GM12878 (cell line): ENCODE measurements at regions not wholly inside any gene's neighbourhood (a gene's known extent, or its start where the extent isn't known, plus 50 kb on each side); places are given as distances from the start of the nearest gene placed in this dataset.

Experiments
- ATAC-seq: fragments of 200-7000 bp; cut with Tn5 transposase; 3 replicates; pipeline ENCODE4 v1.9.1; 2020; ENCODE audit warnings: mild to moderate bottlenecking, moderate library complexity
- BruUV-seq: library from RNA; stranded (reverse); fragments of 400-500 nt; replicated peaks from 2 replicates; lab custom pipeline; 2021; lab: Mats Ljungman, UMichigan
- CTCF ChIA-PET: fragments of 300-600 bp; sonication (Branson Sonifier 250); formaldehyde crosslinking; extraction: SDS; loops from one replicate; lab custom pipeline; 2021; ENCODE audit warnings: inconsistent platforms; lab: Yijun Ruan, JAX
- POLR2A ChIA-PET: fragments of 350-600 bp; formaldehyde crosslinking; extraction: SDS; loops from one replicate; lab custom pipeline; 2021; ENCODE audit warnings: inconsistent platforms; lab: Charles Lee
- RAD21 ChIA-PET: fragments of 300-600 bp; sonication (Branson Sonifier 250); formaldehyde crosslinking; loops from one replicate; lab custom pipeline; 2023; ENCODE audit warnings: antibody characterized with exemption; ENCODE audit not compliant: unreplicated experiment; lab: Charles Lee
- SMC1A ChIA-PET: fragments of 300-600 bp; sonication (Branson Sonifier 250); formaldehyde crosslinking; loops from one replicate; lab custom pipeline; 2023; ENCODE audit not compliant: unreplicated experiment, uncharacterized antibody; lab: Charles Lee
- DNase-seq: peaks from one replicate; pipeline ENCODE4 v3.0.0-alpha.2; 2011; ENCODE audit warnings: low read depth, low spot score
- FAIRE-seq: peaks from 3 replicates; lab custom pipeline; 2011; peaks lifted over from hg19 to GRCh38; lab: Jason Lieb, UNC
- H2AFZ ChIP-seq: 2 replicates; pipeline ENCODE4 v1.6.0; 2011; ENCODE audit warnings: low read depth, low read length, control low read depth; ENCODE audit not compliant: control insufficient read depth
- H3K27ac ChIP-seq: 2 replicates; pipeline ENCODE4 v1.5.1; 2011; ENCODE audit warnings: control low read depth; ENCODE audit not compliant: control insufficient read depth, insufficient read depth
- H3K27me3 ChIP-seq, 2 experiments: replicated peaks in 1 of 2; 2 replicates each; pipeline versions ENCODE4 v1.6.0 to v1.6.1; 2011; ENCODE audit warnings: low read length in 1 of 2; ENCODE audit not compliant: control insufficient read depth in 2 of 2, insufficient read depth in 2 of 2
- H3K36me3 ChIP-seq, 2 experiments: 2 replicates each; pipeline ENCODE4 v1.5.1; 2011; ENCODE audit warnings: low read length in 1 of 2; ENCODE audit not compliant: control insufficient read depth in 2 of 2, insufficient read depth in 2 of 2
- H3K4me1 ChIP-seq: 2 replicates; pipeline ENCODE4 v1.6.1; 2011; ENCODE audit warnings: mild to moderate bottlenecking, low read length, moderate library complexity, mixed read lengths; ENCODE audit not compliant: control insufficient read depth, insufficient read depth
- H3K4me2 ChIP-seq: 2 replicates; pipeline ENCODE4 v1.6.0; 2011; ENCODE audit warnings: control low read depth; ENCODE audit not compliant: control insufficient read depth, insufficient read depth
- H3K4me3 ChIP-seq: fragments of 200-600 bp; sonication (generic); 2 replicates; pipeline ENCODE4 v1.5.1; 2016
- H3K79me2 ChIP-seq: 2 replicates; pipeline ENCODE4 v1.6.0; 2011; ENCODE audit warnings: low read length; ENCODE audit not compliant: control insufficient read depth, insufficient read depth
- H3K9ac ChIP-seq: 2 replicates; pipeline ENCODE4 v1.8.0; 2011; ENCODE audit warnings: low read length, control low read depth, mixed read lengths; ENCODE audit not compliant: control insufficient read depth, insufficient read depth
- H3K9me3 ChIP-seq: replicated peaks from 3 replicates; pipeline ENCODE4 v1.5.1; 2011; ENCODE audit warnings: mild to moderate bottlenecking, low read length; ENCODE audit not compliant: control insufficient read depth, insufficient read depth
- H4K20me1 ChIP-seq: 2 replicates; pipeline ENCODE4 v1.6.0; 2011; ENCODE audit not compliant: control insufficient read depth, insufficient read depth
- BCL11A ChIP-seq: IDR thresholded peaks from 2 replicates; pipeline ENCODE4 v1.6.1; 2011; ENCODE audit warnings: low read depth, low read length
- CEBPB ChIP-seq, 2 experiments: fragments of 150-350 bp in 1 of 2; IDR thresholded peaks; 2 replicates each; pipeline ENCODE4 v1.6.1; 2012 to 2014; ENCODE audit warnings: low read depth in 2 of 2, low read length in 2 of 2, borderline replicate concordance in 1 of 2, inconsistent platforms in 1 of 2
- CHD1 ChIP-seq: IDR thresholded peaks from 2 replicates; pipeline ENCODE4 v1.6.1; 2012; ENCODE audit warnings: low read depth, low read length, improper control_type of control experiment
- CREB1 ChIP-seq: IDR thresholded peaks from 2 replicates; pipeline ENCODE4 v1.6.1; 2012; ENCODE audit warnings: low read depth, mild to moderate bottlenecking, inconsistent platforms
- KAT2A ChIP-seq: conservative IDR thresholded peaks from 2 replicates; pipeline ENCODE4 v1.6.1; 2011; ENCODE audit warnings: low read depth, low read length; ENCODE audit not compliant: control insufficient read depth
- MYB ChIP-seq: fragments of 150-350 bp; IDR thresholded peaks from 2 replicates; pipeline ENCODE4 v1.6.1; 2014; ENCODE audit warnings: mild to moderate bottlenecking, low read depth, low read length, borderline replicate concordance
- POLR2A ChIP-seq: IDR thresholded peaks from 2 replicates; pipeline ENCODE4 v1.6.1; 2011; ENCODE audit warnings: low read depth, mild to moderate bottlenecking, low read length
- RB1 ChIP-seq: fragments of 450-650 bp; formaldehyde crosslinking; IDR thresholded peaks from 2 replicates; pipeline ENCODE4 v1.6.1; 2017; ENCODE audit warnings: mild to moderate bottlenecking, borderline replicate concordance
- SRF ChIP-seq, 2 experiments: IDR thresholded peaks; 2 replicates each; pipeline ENCODE4 v1.6.1; 2011; ENCODE audit warnings: low read depth in 2 of 2, low read length in 2 of 2, mild to moderate bottlenecking in 1 of 2, moderate library complexity in 1 of 2
- STAT3 ChIP-seq: IDR thresholded peaks from 2 replicates; pipeline ENCODE4 v1.6.1; 2011; ENCODE audit warnings: low read depth, low read length, improper control_type of control experiment
- TCF7 ChIP-seq: IDR thresholded peaks from 2 replicates; pipeline ENCODE4 v1.6.1; 2014; ENCODE audit warnings: antibody characterized with exemption, borderline replicate concordance
- WRNIP1 ChIP-seq: IDR thresholded peaks from 2 replicates; pipeline ENCODE4 v1.6.1; 2011; ENCODE audit warnings: low read depth, low read length, improper control_type of control experiment, borderline replicate concordance
- ZNF207 ChIP-seq: fragments of 450-650 bp; IDR thresholded peaks from 2 replicates; pipeline ENCODE4 v1.6.1; 2014; ENCODE audit warnings: antibody characterized with exemption, mild to moderate bottlenecking, borderline replicate concordance
- ZSCAN29 ChIP-seq: fragments of 450-650 bp; IDR thresholded peaks from 2 replicates; pipeline ENCODE4 v1.6.1; 2017; ENCODE audit warnings: mild to moderate bottlenecking, moderate library complexity
- ZZZ3 ChIP-seq: IDR thresholded peaks from 2 replicates; pipeline ENCODE4 v1.6.1; 2011; ENCODE audit warnings: low read depth; ENCODE audit not compliant: control insufficient read depth, insufficient read length
- WGBS: methylation state at CpG from one replicate; pipeline ENCODE4 v1.1.6; 2016; ENCODE audit warnings: low lambda C conversion rate; ENCODE audit not compliant: insufficient replicate concordance, insufficient coverage; ENCODE audit errors: missing lambda C conversion rate; 5-methylcytosine and 5-hydroxymethylcytosine counted together
- in situ Hi-C: fragments of 300-500 bp; cut with MboI; formaldehyde crosslinking; loops from 9 replicates; pipeline ENCODE4 v1.14.3; 2018; ENCODE audit warnings: mixed read lengths
- intact Hi-C: fragments of 100-400 bp; cut with micrococcal nuclease; formaldehyde crosslinking; loops from one replicate; pipeline ENCODE4 v1.14.2; 2022; ENCODE audit not compliant: unreplicated experiment
- TF ChIP-seq, protein P1 (sequence below): IDR thresholded peaks from 2 replicates; pipeline ENCODE4 v1.6.1; 2011; ENCODE audit warnings: low read depth, mild to moderate bottlenecking, low read length, moderate library complexity, borderline replicate concordance; ENCODE audit errors: extremely low read depth
- TF ChIP-seq, protein P2 (sequence below): IDR thresholded peaks from 2 replicates; pipeline ENCODE4 v1.6.1; 2012; ENCODE audit warnings: low read depth, low read length, improper control_type of control experiment
- TF ChIP-seq, protein P3 (sequence below): IDR thresholded peaks from 2 replicates; pipeline ENCODE4 v1.6.1; 2011; ENCODE audit warnings: mild to moderate bottlenecking, low read depth, low read length, moderate library complexity; ENCODE audit not compliant: insufficient replicate concordance
- TF ChIP-seq, protein P4 (sequence below): fragments of 450-650 bp; formaldehyde crosslinking; IDR thresholded peaks from 2 replicates; pipeline ENCODE4 v1.5.0; 2022; ENCODE audit warnings: mild to moderate bottlenecking, missing genetic modification characterization

GRCh38 chr11:107157809-107158187 is 139.5 kb upstream of the GUCY1A2 start (continued):
- TF ChIP-seq ZNF207: no peak
- no peak for TF ChIP-seq SRF (IDR thresholded peaks at IDR 0.05; ENCODE audit: low read depth in 2 of 2, low read length in 2 of 2)
- no peak for TF ChIP-seq TCF7
- TF ChIP-seq MYB: no peak
- no peak for TF ChIP-seq STAT3
- no peak for TF ChIP-seq ZSCAN29
- no peak for TF ChIP-seq KAT2A

DNA sequence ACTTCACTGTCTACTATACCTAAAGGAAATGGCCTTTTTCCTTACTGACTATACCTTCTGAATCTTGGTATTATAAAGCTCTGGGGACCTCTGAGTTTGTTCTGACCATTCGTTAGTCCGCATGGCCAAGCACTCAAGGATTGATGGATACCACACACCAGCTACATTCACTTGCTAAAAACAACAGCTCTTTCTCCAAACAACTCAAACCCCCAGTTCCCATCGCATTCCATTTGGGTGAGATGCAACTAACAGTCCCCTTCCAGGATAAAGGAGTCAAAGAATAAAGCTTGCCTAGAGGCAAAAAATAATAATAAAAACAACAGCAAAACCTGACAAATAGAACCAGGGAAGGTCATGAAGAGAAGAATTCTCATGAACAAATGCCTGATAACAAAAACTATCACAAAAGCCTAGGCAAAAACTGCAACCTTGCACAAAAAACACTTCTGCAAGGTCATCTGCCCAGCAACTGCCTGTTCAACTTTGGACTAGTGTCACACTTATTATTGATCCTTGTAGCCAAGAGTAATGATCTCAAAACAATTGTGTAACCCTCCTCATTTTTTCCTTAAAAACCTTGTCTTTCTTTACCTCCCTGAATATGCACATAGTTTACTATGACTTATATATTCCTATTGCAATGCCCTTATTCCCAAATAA is 139.0 kb upstream of the GUCY1A2 start:
- 19% methylated on average over 3 of the region's 3 CpGs for WGBS
- SMC1A ChIA-PET: interaction anchor here (1.4 kb wide), 1 partner anchor 19 kb away, joined by 3 read pairs; no protein-coding TSS in a partner anchor
- TF ChIP-seq, protein P1, sequence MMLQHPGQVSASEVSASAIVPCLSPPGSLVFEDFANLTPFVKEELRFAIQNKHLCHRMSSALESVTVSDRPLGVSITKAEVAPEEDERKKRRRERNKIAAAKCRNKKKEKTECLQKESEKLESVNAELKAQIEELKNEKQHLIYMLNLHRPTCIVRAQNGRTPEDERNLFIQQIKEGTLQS: no peak
- no peak for TF ChIP-seq BCL11A
- no peak for TF ChIP-seq ZZZ3
- TF ChIP-seq, protein P2, sequence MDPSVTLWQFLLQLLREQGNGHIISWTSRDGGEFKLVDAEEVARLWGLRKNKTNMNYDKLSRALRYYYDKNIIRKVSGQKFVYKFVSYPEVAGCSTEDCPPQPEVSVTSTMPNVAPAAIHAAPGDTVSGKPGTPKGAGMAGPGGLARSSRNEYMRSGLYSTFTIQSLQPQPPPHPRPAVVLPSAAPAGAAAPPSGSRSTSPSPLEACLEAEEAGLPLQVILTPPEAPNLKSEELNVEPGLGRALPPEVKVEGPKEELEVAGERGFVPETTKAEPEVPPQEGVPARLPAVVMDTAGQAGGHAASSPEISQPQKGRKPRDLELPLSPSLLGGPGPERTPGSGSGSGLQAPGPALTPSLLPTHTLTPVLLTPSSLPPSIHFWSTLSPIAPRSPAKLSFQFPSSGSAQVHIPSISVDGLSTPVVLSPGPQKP: no peak
- TF ChIP-seq POLR2A: no peak
- no peak for TF ChIP-seq WRNIP1
- no peak for TF ChIP-seq CHD1
- TF ChIP-seq, protein P3, sequence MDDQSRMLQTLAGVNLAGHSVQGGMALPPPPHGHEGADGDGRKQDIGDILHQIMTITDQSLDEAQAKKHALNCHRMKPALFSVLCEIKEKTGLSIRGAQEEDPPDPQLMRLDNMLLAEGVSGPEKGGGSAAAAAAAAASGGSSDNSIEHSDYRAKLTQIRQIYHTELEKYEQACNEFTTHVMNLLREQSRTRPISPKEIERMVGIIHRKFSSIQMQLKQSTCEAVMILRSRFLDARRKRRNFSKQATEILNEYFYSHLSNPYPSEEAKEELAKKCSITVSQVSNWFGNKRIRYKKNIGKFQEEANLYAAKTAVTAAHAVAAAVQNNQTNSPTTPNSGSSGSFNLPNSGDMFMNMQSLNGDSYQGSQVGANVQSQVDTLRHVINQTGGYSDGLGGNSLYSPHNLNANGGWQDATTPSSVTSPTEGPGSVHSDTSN: no peak
- no peak for TF ChIP-seq RB1
- no peak for TF ChIP-seq CEBPB (IDR thresholded peaks at IDR 0.05; ENCODE audit: borderline replicate concordance in 1 of 2, low read depth in 2 of 2, low read length in 2 of 2)
- TF ChIP-seq, protein P4, sequence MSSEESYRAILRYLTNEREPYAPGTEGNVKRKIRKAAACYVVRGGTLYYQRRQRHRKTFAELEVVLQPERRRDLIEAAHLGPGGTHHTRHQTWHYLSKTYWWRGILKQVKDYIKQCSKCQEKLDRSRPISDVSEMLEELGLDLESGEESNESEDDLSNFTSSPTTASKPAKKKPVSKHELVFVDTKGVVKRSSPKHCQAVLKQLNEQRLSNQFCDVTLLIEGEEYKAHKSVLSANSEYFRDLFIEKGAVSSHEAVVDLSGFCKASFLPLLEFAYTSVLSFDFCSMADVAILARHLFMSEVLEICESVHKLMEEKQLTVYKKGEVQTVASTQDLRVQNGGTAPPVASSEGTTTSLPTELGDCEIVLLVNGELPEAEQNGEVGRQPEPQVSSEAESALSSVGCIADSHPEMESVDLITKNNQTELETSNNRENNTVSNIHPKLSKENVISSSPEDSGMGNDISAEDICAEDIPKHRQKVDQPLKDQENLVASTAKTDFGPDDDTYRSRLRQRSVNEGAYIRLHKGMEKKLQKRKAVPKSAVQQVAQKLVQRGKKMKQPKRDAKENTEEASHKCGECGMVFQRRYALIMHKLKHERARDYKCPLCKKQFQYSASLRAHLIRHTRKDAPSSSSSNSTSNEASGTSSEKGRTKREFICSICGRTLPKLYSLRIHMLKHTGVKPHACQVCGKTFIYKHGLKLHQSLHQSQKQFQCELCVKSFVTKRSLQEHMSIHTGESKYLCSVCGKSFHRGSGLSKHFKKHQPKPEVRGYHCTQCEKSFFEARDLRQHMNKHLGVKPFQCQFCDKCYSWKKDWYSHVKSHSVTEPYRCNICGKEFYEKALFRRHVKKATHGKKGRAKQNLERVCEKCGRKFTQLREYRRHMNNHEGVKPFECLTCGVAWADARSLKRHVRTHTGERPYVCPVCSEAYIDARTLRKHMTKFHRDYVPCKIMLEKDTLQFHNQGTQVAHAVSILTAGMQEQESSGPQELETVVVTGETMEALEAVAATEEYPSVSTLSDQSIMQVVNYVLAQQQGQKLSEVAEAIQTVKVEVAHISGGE (CRISPR knock-in tag): no peak
- no peak for TF ChIP-seq CREB1

More for the DNA sequence above, 139.0 kb upstream of the GUCY1A2 start:
- ChIA-PET POLR2A (no interaction called here), RAD21 (no interaction called here), CTCF (no interaction called here)
- in situ Hi-C loops (no loop called here), intact Hi-C loops (no loop called here)
- Histone ChIP-seq H4K20me1 (no peaks in the 10 kb centered on the region), H3K4me2 (no peak overlapping the region), H3K27me3 (no peaks in the 10 kb centered on the region), H3K27ac (no peak overlapping the region), H3K4me1 (no peaks in the 10 kb centered on the region), H3K36me3 (no peaks in the 10 kb centered on the region), H3K9ac (no peak overlapping the region), H2AFZ (no peak overlapping the region), H3K79me2 (no peaks in the 10 kb centered on the region), H3K4me3 (no peak overlapping the region), H3K9me3 (no peaks in the 10 kb centered on the region)
- no peak for FAIRE-seq
- no peak for ATAC-seq
- no peak for DNase-seq
- no TSS peak for BruUV-seq
